ENCODE measurements at regions not wholly inside any gene's neighbourhood (a gene's known extent, or its start where the extent isn't known, plus 50 kb on each side); places are given as distances from the start of the nearest gene placed in this dataset.

GRCh38 chr14:101171650-101172049, 268.1 kb upstream of the RTL1 start (continued):
- TF ChIP-seq ZNF462 (CRISPR knock-in tag; IDR thresholded peaks at IDR 0.05) (no peak), REST (IDR thresholded peaks at IDR 0.05; ENCODE audit: unreplicated experiment) (no peak), ZNF331 (CRISPR knock-in tag; IDR thresholded peaks at IDR 0.05; ENCODE audit: low read depth) (no peak), JUNB (IDR thresholded peaks at IDR 0.05; ENCODE audit: unreplicated experiment) (no peak), CREB1 (CRISPR knock-in tag; IDR thresholded peaks at IDR 0.05; ENCODE audit: low read depth) (no peak), ETS1 (IDR thresholded peaks at IDR 0.05) (no peak)
